ENCODE measurements at regions not wholly inside any gene's neighbourhood (a gene's known extent, or its start where the extent isn't known, plus 50 kb on each side); places are given as distances from the start of the nearest gene placed in this dataset.

DNA sequence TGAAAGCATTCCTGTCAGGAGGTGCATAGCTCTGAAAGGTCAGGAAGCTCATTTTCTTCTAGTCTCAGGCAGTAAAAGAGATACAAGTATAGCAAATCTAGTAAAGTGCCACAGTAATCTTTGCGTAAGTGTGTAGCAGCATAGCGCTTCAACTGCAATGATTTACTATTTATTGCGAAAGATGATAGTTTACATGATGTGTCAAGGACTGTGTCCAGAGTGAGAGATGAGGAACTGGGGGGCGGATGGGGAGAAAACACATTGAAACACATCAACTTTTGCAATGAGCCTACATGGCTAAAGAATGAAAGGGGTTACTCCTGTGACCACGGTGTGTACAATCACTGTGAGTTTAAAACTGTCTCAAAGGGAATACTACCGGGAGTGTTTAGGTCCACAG lies 644.4 kb downstream of the GALR1 start:
- TF ChIP-seq POLR2A (IDR thresholded peaks at IDR 0.05; ENCODE audit: low read length) (no peak), GATA1 (IDR thresholded peaks at IDR 0.05; ENCODE audit: low read depth, low read length) (no peak)

Measured in erythroblast (primary cell).